ENCODE measurements at regions not wholly inside any gene's neighbourhood (a gene's known extent, or its start where the extent isn't known, plus 50 kb on each side); places are given as distances from the start of the nearest gene placed in this dataset.

DNA sequence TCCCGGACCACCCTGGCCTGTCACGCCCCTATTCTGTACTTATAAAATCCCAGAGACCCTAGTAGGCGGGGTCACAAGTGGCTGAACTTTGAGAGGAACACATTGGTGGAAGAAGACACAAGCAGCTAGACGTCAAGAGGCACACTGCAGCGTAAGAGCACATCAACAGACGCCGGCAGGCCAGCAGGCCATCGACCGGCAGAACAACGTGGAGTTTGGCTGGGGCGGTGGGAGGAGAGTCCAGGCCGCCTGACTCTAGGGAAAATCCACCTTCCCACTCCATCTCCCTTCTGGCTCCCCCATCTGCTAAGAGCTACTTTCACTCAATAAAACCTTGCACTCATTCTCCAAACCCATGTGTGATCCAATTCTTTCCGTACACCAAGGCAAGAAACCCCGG, 601.8 kb upstream of the CDH2 start:
- H2AFZ ChIP-seq (ENCODE audit: low read length) = 0 out of 2 replicates have a peak overlapping the region, but pooled peaks have one; percentile 50
- no peak overlapping the region for H2BK15ac ChIP-seq (ENCODE audit: low read length)
- H3K79me2 ChIP-seq (ENCODE audit: control insufficient read depth in 1 of 2, insufficient read depth in 2 of 2, low read length in 2 of 2) = no peaks in the 10 kb centered on the region
- FAIRE-seq (no peak), DNase-seq (ENCODE audit: low read depth in 1 of 2, low spot score in 2 of 2) (no peak)
- no peak overlapping the region for H4K91ac ChIP-seq (replicated peaks; ENCODE audit: insufficient read length, low read length)
- H2AK5ac ChIP-seq (ENCODE audit: low read depth, low read length) = no peak overlapping the region
- H3K4me1 ChIP-seq (replicated peaks in 1 of 4; ENCODE audit: control insufficient read depth in 3 of 4, insufficient read depth in 4 of 4, low read length in 3 of 4) = no peaks in the 10 kb centered on the region; a peak in 1 of 7 replicates
- H3K56ac ChIP-seq (replicated peaks; ENCODE audit: insufficient read length, low read depth, low read length) = no peak overlapping the region
- H3K4me2 ChIP-seq (ENCODE audit: insufficient read depth in 1 of 2, low read depth in 2 of 2, low read length in 2 of 2) = no peak overlapping the region
- no peak overlapping the region for H2BK12ac ChIP-seq (ENCODE audit: low read depth, low read length)
- no peaks in the 10 kb centered on the region for H3K23me2 ChIP-seq (ENCODE audit: low read depth, low read length)
- no peaks in the 10 kb centered on the region for H4K20me1 ChIP-seq (replicated peaks in 1 of 2; ENCODE audit: control insufficient read depth in 1 of 2, insufficient read depth in 2 of 2, low read length in 2 of 2)
- POLR2A ChIA-PET (ENCODE audit: partially characterized antibody) = no interaction called here
- H3K18ac ChIP-seq (ENCODE audit: extremely low read depth, low read length) = no peak overlapping the region
- no peak overlapping the region for H4K5ac ChIP-seq (ENCODE audit: insufficient read length, low read depth, low read length)
- no peaks in the 10 kb centered on the region for H3K9me3 ChIP-seq (ENCODE audit: insufficient read depth in 2 of 2, low read depth in 1 of 2, low read length in 1 of 2)
- CTCF ChIA-PET (ENCODE audit: partially characterized antibody) = no interaction called here
- H3K4ac ChIP-seq (replicated peaks; ENCODE audit: insufficient read length, low read depth, low read length) = no peak overlapping the region
- no peaks in the 10 kb centered on the region for H3K79me1 ChIP-seq (ENCODE audit: low read depth, low read length)
- no peak overlapping the region for H3K27ac ChIP-seq (ENCODE audit: low read depth, low read length)
- no peak overlapping the region for H3K4me3 ChIP-seq (ENCODE audit: extremely low read depth in 1 of 4, insufficient read depth in 2 of 4, low read depth in 3 of 4, low read length in 4 of 4)
- peaks cover 0 to 2% (median 0%) of the 10 kb centered on the region in 4 experiments; a peak in 1 of 7 replicates for H3K27me3 ChIP-seq (replicated peaks in 1 of 4; ENCODE audit: control insufficient read depth in 3 of 4, extremely low read depth in 1 of 4, insufficient read depth in 3 of 4, low read length in 3 of 4)
- no peak overlapping the region for H4K8ac ChIP-seq (ENCODE audit: extremely low read depth, insufficient read depth, low read length)
- H3K23ac ChIP-seq (ENCODE audit: insufficient read length) = no peak overlapping the region
- H3K36me3 ChIP-seq (ENCODE audit: control insufficient read depth in 2 of 4, insufficient read depth in 4 of 4, low read length in 3 of 4) = no peaks in the 10 kb centered on the region
- 98% methylated on average over 14 of the region's 14 CpGs; no CpG with 5 or more reads in 1 of the 2 experiments for WGBS, 2 experiments (ENCODE audit: extremely low coverage in 1 of 2, insufficient coverage in 1 of 2, insufficient read length in 1 of 2, insufficient replicate concordance in 2 of 2, low coverage in 1 of 2, low lambda C conversion rate in 2 of 2, missing lambda C conversion rate in 1 of 2)
- no peak overlapping the region for H2BK5ac ChIP-seq (ENCODE audit: low read depth, low read length)
- H2BK120ac ChIP-seq (replicated peaks; ENCODE audit: low read depth, low read length) = no peak overlapping the region
- no peak overlapping the region for H2BK20ac ChIP-seq (ENCODE audit: low read length)
- no peak overlapping the region for H3K9ac ChIP-seq (replicated peaks in 1 of 4; ENCODE audit: extremely low read depth in 1 of 4, low read depth in 3 of 4, low read length in 3 of 4)
- H3K14ac ChIP-seq (ENCODE audit: insufficient read length) = no peak overlapping the region
- TF ChIP-seq SUZ12 (IDR thresholded peaks at IDR 0.05; ENCODE audit: low read length) = no peak
